ENCODE measurements at regions not wholly inside any gene's neighbourhood (a gene's known extent, or its start where the extent isn't known, plus 50 kb on each side); places are given as distances from the start of the nearest gene placed in this dataset.

DNA sequence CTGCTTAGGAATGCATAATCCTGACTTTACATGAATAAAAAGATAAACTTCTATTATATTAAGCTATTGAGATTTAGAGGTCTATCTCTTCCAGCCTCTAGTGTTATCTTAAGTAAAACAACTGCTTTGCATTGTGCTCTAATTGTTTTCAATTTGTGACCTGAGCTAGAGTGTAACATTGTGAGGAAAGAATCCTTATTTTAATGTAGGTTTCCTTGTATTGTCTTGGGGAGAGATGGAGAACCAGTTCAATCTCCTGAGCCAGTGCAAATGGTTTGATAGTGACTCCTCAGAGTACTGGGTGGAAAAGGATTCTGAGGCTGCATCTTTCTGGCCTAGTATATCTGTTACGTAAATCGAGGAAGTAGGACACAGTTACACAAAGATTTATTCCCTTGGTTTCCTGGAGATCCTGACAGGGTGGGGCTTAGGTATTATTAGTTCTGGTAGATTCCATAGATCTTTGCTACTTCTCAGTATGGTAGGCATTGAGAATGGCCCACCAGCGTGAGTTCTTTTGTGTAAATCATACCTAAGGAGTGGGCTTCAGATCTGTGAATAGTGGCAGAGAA, 683.5 kb upstream of the CCDC179 start:
- TF ChIP-seq, protein P1, sequence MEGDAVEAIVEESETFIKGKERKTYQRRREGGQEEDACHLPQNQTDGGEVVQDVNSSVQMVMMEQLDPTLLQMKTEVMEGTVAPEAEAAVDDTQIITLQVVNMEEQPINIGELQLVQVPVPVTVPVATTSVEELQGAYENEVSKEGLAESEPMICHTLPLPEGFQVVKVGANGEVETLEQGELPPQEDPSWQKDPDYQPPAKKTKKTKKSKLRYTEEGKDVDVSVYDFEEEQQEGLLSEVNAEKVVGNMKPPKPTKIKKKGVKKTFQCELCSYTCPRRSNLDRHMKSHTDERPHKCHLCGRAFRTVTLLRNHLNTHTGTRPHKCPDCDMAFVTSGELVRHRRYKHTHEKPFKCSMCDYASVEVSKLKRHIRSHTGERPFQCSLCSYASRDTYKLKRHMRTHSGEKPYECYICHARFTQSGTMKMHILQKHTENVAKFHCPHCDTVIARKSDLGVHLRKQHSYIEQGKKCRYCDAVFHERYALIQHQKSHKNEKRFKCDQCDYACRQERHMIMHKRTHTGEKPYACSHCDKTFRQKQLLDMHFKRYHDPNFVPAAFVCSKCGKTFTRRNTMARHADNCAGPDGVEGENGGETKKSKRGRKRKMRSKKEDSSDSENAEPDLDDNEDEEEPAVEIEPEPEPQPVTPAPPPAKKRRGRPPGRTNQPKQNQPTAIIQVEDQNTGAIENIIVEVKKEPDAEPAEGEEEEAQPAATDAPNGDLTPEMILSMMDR (IDR thresholded peaks at IDR 0.05), result no peak
- TF ChIP-seq POLR2A (IDR thresholded peaks at IDR 0.05) (no peak), POLR2AphosphoS5 (IDR thresholded peaks at IDR 0.05; ENCODE audit: insufficient read depth in 1 of 2, low read depth in 1 of 2) (no peak)
